PC-3 (cell line): ENCODE measurements at regions not wholly inside any gene's neighbourhood (a gene's known extent, or its start where the extent isn't known, plus 50 kb on each side); places are given as distances from the start of the nearest gene placed in this dataset.

Experiments
- ATAC-seq: fragments of 200-7000 bp; cut with Tn5 transposase; 2 replicates; pipeline ENCODE4 v1.9.1; 2020; ENCODE audit warnings: mild to moderate bottlenecking, moderate library complexity
- BruUV-seq: library from RNA; stranded (reverse); fragments of 400-500 nt; replicated peaks from 2 replicates; lab custom pipeline; 2021; lab: Mats Ljungman, UMichigan
- CTCF ChIA-PET: fragments of 300-600 bp; sonication (Branson Sonifier 250); formaldehyde crosslinking; loops from one replicate; lab custom pipeline; 2022; ENCODE audit warnings: antibody characterized with exemption; lab: Charles Lee
- POLR2A ChIA-PET: fragments of 300-600 bp; sonication (Branson Sonifier 250); formaldehyde crosslinking; loops from one replicate; lab custom pipeline; 2022; ENCODE audit warnings: antibody characterized with exemption; ENCODE audit not compliant: unreplicated experiment; lab: Charles Lee
- DNase-seq: peaks from one replicate; pipeline ENCODE4 v3.0.0-alpha.2; 2015
- H2AFZ ChIP-seq: fragments of 300-600 bp; sonication (generic); 2 replicates; pipeline ENCODE4 v1.6.0; 2016; ENCODE audit warnings: antibody characterized with exemption, low read length
- H3F3A ChIP-seq: fragments of 300-600 bp; sonication (generic); one replicate; pipeline ENCODE4 v1.6.0; 2017; ENCODE audit warnings: antibody characterized with exemption, low read length, control low read depth, mild to moderate bottlenecking; ENCODE audit not compliant: unreplicated experiment
- H3K27ac ChIP-seq: fragments of 300-600 bp; sonication (generic); 2 replicates; pipeline ENCODE4 v1.5.1; 2016; ENCODE audit warnings: mild to moderate bottlenecking, low read length
- H3K27me3 ChIP-seq: fragments of 300-600 bp; sonication (generic); 2 replicates; pipeline ENCODE4 v1.6.1; 2016; ENCODE audit warnings: low read length, mixed read lengths
- H3K36me3 ChIP-seq: fragments of 300-600 bp; sonication (generic); 2 replicates; pipeline ENCODE4 v1.6.1; 2016; ENCODE audit warnings: low read depth, mixed run types, low read length, mixed read lengths
- H3K4me1 ChIP-seq: fragments of 300-600 bp; sonication (generic); 2 replicates; pipeline ENCODE4 v1.5.1; 2016; ENCODE audit warnings: low read length; ENCODE audit not compliant: insufficient read depth
- H3K4me2 ChIP-seq: fragments of 300-600 bp; sonication (generic); 2 replicates; pipeline ENCODE4 v1.6.0; 2016; ENCODE audit warnings: low read length
- H3K4me3 ChIP-seq: fragments of 300-600 bp; sonication (generic); 2 replicates; pipeline ENCODE4 v1.5.1; 2016; ENCODE audit warnings: mild to moderate bottlenecking, low read length, mixed read lengths
- H3K79me2 ChIP-seq: fragments of 300-600 bp; sonication (generic); 2 replicates; pipeline ENCODE4 v1.6.1; 2017; ENCODE audit warnings: low read length, mixed read lengths
- H3K9ac ChIP-seq: fragments of 300-600 bp; sonication (generic); 2 replicates; pipeline ENCODE4 v1.6.0; 2016; ENCODE audit warnings: mild to moderate bottlenecking, low read length
- H3K9me2 ChIP-seq: fragments of 300-600 bp; sonication (generic); replicated peaks from 2 replicates; pipeline ENCODE4 v1.6.1; 2016; ENCODE audit warnings: mixed run types, low read length, mixed read lengths
- H3K9me3 ChIP-seq: fragments of 300-600 bp; sonication (generic); 2 replicates; pipeline ENCODE4 v1.6.1; 2016; ENCODE audit warnings: low read length, mixed read lengths
- H4K20me1 ChIP-seq: fragments of 300-600 bp; sonication (generic); 2 replicates; pipeline ENCODE4 v1.6.1; 2016; ENCODE audit warnings: low read length, mixed read lengths
- EZH2 ChIP-seq: fragments of 300-600 bp; sonication (generic); IDR thresholded peaks from one replicate; pipeline ENCODE4 v1.6.1; 2017; ENCODE audit warnings: antibody characterized with exemption, mild to moderate bottlenecking, low read length; ENCODE audit not compliant: unreplicated experiment
- EZH2phosphoT487 ChIP-seq: fragments of 300-600 bp; sonication (generic); IDR thresholded peaks from 2 replicates; pipeline ENCODE4 v1.6.1; 2018; ENCODE audit warnings: mild to moderate bottlenecking, antibody characterized with exemption, low read length, borderline replicate concordance
- intact Hi-C: fragments of 100-400 bp; cut with micrococcal nuclease; formaldehyde crosslinking; loops from 2 replicates; pipeline ENCODE4 v1.9.0; 2023
- TF ChIP-seq, protein P1 (sequence below): fragments of 300-600 bp; sonication (generic); conservative IDR thresholded peaks from 2 replicates; pipeline ENCODE4 v1.5.1; 2017; ENCODE audit warnings: antibody characterized with exemption, low read depth, mild to moderate bottlenecking, low read length

- no peak overlapping the region for H3K4me3 ChIP-seq
- H3F3A ChIP-seq = no peaks in the 10 kb centered on the region
- ChIA-PET CTCF (no interaction called here), POLR2A (no interaction called here)
- no peak overlapping the region for H3K27ac ChIP-seq
- no peaks in the 10 kb centered on the region for H4K20me1 ChIP-seq
- no peak overlapping the region for H3K4me2 ChIP-seq
- BruUV-seq = no TSS peak
- H3K27me3 ChIP-seq = peaks cover 42% of the 10 kb centered on the region
- no peak overlapping the region for H2AFZ ChIP-seq
- intact Hi-C loops = no loop called here
- ATAC-seq = no peak
- TF ChIP-seq EZH2phosphoT487 (no peak), EZH2 (no peak)
- TF ChIP-seq, protein P1, sequence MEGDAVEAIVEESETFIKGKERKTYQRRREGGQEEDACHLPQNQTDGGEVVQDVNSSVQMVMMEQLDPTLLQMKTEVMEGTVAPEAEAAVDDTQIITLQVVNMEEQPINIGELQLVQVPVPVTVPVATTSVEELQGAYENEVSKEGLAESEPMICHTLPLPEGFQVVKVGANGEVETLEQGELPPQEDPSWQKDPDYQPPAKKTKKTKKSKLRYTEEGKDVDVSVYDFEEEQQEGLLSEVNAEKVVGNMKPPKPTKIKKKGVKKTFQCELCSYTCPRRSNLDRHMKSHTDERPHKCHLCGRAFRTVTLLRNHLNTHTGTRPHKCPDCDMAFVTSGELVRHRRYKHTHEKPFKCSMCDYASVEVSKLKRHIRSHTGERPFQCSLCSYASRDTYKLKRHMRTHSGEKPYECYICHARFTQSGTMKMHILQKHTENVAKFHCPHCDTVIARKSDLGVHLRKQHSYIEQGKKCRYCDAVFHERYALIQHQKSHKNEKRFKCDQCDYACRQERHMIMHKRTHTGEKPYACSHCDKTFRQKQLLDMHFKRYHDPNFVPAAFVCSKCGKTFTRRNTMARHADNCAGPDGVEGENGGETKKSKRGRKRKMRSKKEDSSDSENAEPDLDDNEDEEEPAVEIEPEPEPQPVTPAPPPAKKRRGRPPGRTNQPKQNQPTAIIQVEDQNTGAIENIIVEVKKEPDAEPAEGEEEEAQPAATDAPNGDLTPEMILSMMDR = no peak
- H3K79me2 ChIP-seq = no peaks in the 10 kb centered on the region
- DNase-seq = no peak
- H3K9ac ChIP-seq = no peak overlapping the region
- H3K9me2 ChIP-seq = no peaks in the 10 kb centered on the region
- no peaks in the 10 kb centered on the region for H3K36me3 ChIP-seq
- H3K9me3 ChIP-seq = no peaks in the 10 kb centered on the region
- H3K4me1 ChIP-seq = no peaks in the 10 kb centered on the region
These were observed 127.7 kb upstream of the CAND1 start for GRCh38 chr12:67141296-67142018.

DNA sequence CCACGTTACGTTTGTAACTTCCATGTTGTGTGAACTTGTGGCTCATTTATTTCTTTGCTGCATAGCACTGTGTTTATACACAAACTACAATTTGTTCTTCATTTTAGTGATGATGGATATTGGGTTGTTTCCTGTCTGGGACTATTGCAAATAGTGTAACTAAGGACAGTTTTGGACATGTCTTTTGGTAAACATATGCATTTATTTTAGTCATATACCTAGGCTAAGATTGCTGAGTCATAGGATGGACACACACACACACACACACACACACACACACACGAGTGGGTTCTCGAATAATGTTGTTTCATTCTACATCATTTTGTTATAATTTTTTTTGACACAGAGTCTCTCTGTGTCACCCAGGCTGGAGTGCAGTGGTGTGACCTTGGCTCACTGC lies 123.5 kb upstream of the CAND1 start:
- no TSS peak for BruUV-seq
- Histone ChIP-seq H3K9me3 (no peaks in the 10 kb centered on the region), H4K20me1 (no peaks in the 10 kb centered on the region), H3K4me2 (no peak overlapping the region), H3K9me2 (no peaks in the 10 kb centered on the region), H3K9ac (no peak overlapping the region), H3K27ac (no peak overlapping the region), H3K27me3 (peaks cover 17% of the 10 kb centered on the region; the same call in 1 of the 2 replicates), H3F3A (no peaks in the 10 kb centered on the region), H3K79me2 (no peaks in the 10 kb centered on the region), H3K4me3 (no peak overlapping the region), H2AFZ (no peak overlapping the region), H3K36me3 (no peaks in the 10 kb centered on the region), H3K4me1 (no peaks in the 10 kb centered on the region)
- no peak for ATAC-seq
- DNase-seq = no peak
- intact Hi-C loops = no loop called here
- POLR2A ChIA-PET = no interaction called here
- TF ChIP-seq EZH2phosphoT487 (no peak), EZH2 (no peak)
- TF ChIP-seq, protein P1 = no peak
- CTCF ChIA-PET = no interaction called here

DNA sequence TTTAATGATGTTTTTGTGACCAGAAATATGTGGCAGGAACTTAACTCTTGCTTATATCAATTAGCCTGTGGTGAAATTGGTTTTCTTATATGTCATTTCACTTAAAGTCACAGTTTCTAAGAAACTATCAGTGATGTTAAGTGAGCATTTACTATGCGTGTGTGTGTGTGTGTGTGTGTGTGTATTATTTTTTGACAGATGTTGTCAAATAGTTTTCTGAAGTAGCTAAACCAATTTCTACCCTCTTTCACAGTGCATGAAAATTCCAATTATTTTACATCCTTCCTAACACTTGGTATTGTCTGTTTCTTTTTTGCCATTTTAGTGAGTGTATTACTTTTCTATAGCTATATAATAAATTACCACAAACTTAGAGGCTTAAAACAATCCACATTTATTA lies 122.1 kb upstream of the CAND1 start:
- H3K79me2 ChIP-seq = no peaks in the 10 kb centered on the region
- TF ChIP-seq EZH2phosphoT487 (no peak), EZH2 (no peak)
- TF ChIP-seq, protein P1 = no peak
- intact Hi-C loops = no loop called here
- no peaks in the 10 kb centered on the region for H3K9me3 ChIP-seq
- H3K9ac ChIP-seq = no peak overlapping the region
- H3F3A ChIP-seq = no peaks in the 10 kb centered on the region
- H3K36me3 ChIP-seq = no peaks in the 10 kb centered on the region
- H4K20me1 ChIP-seq = no peaks in the 10 kb centered on the region
- no peaks in the 10 kb centered on the region for H3K4me1 ChIP-seq
- BruUV-seq = no TSS peak
- ChIA-PET POLR2A (interaction anchor here (0.7 kb wide), 1 partner anchor 185 kb away, joined by 9 read pairs; no protein-coding TSS in a partner anchor), CTCF (no interaction called here)
- no peak overlapping the region for H3K27ac ChIP-seq
- no peak overlapping the region for H2AFZ ChIP-seq
- no peak for ATAC-seq
- DNase-seq = no peak
- no peaks in the 10 kb centered on the region for H3K9me2 ChIP-seq
- no peak overlapping the region for H3K4me2 ChIP-seq
- no peak overlapping the region for H3K4me3 ChIP-seq
- H3K27me3 ChIP-seq = peaks cover 10% of the 10 kb centered on the region
